Gastrocnemius medialis (tissue), 4 donors: ENCODE measurements at regions not wholly inside any gene's neighbourhood (a gene's known extent, or its start where the extent isn't known, plus 50 kb on each side); places are given as distances from the start of the nearest gene placed in this dataset.
A peak's percentile ranks its signal among the peaks of the same experiment; 100 is the strongest.

ENCODE experiments used
- ATAC-seq, 2 donors: fragments of 150-250 bp; one replicate each; pipeline ENCODE4 v1.9.1; 2016
- DNase-seq, 2 donors: peaks; one replicate each; pipeline ENCODE4 v3.0.0-alpha.2; 2019
- H3K27ac ChIP-seq, 4 donors: fragments of 200-600 bp; sonication (generic); 1 replicate in 1 of 4; 2 replicates in 3 of 4; pipeline ENCODE4 v1.5.1; 2016 to 2018; ENCODE audit warnings: mild to moderate bottlenecking in 2 of 4, moderate library complexity in 1 of 4
- H3K27me3 ChIP-seq, 3 donors: fragments of 200-600 bp; sonication (generic) in 2 of 3; 1 replicate in 1 of 3; 2 replicates in 2 of 3; pipeline versions ENCODE4 v1.5.1 to v1.6.0; 2016 to 2019; ENCODE audit warnings: mild to moderate bottlenecking in 1 of 3, moderate library complexity in 1 of 3
- H3K36me3 ChIP-seq, 2 donors: fragments of 200-600 bp; sonication (generic) in 1 of 2; one replicate each; pipeline ENCODE4 v1.5.1; 2017 to 2018
- H3K4me1 ChIP-seq, 2 donors: fragments of 200-600 bp; sonication (generic) in 1 of 2; one replicate each; pipeline ENCODE4 v1.5.1; 2016 to 2017; ENCODE audit warnings: mild to moderate bottlenecking in 2 of 2
- H3K4me3 ChIP-seq, 4 donors: fragments of 200-600 bp; sonication (generic) in 3 of 4; 1 replicate in 1 of 4; 2 replicates in 3 of 4; pipeline ENCODE4 v1.5.1; 2016 to 2019; ENCODE audit warnings: mild to moderate bottlenecking in 2 of 4
- H3K9me3 ChIP-seq, 3 donors: fragments of 200-600 bp; sonication (generic) in 2 of 3; 1 replicate in 1 of 3; 2 replicates in 2 of 3; pipeline ENCODE4 v1.5.1; 2016 to 2019
- CTCF ChIP-seq, 5 experiments: fragments of 450-650 bp in 3 of 5; fragments of 200-600 bp in 2 of 5; sonication (generic) in 2 of 5; IDR thresholded peaks in 4 of 5; conservative IDR thresholded peaks in 1 of 5; 1 replicate in 4 of 5; 2 replicates in 1 of 5; pipeline ENCODE4 v1.5.1; 2016 to 2019; ENCODE audit warnings: antibody characterized with exemption in 5 of 5, mild to moderate bottlenecking in 3 of 5, moderate library complexity in 3 of 5
- POLR2A ChIP-seq, 2 donors: fragments of 450-650 bp; IDR thresholded peaks; one replicate each; pipeline ENCODE4 v1.6.1; 2017; ENCODE audit warnings: antibody characterized with exemption in 2 of 2, mild to moderate bottlenecking in 2 of 2, moderate library complexity in 2 of 2
- in situ Hi-C, 4 donors: fragments of 200-750 bp; cut with MboI; loops; one replicate each; pipeline versions ENCODE4 v1.15.0 to v1.8.0; 2017; ENCODE audit warnings: low sequenced_read_pairs in 4 of 4
- intact Hi-C: fragments of 100-400 bp; cut with DNase I; formaldehyde crosslinking; loops from one replicate; pipeline ENCODE4 v1.15.1; 2023; ENCODE audit warnings: low total_unique reads

GRCh38 chr6:18785810-18786490, 398.8 kb downstream of the RNF144B start:
- Histone ChIP-seq H3K4me3 (no peak overlapping the region), H3K4me1 (no peaks in the 10 kb centered on the region), H3K27ac (no peak overlapping the region), H3K27me3 (no peaks in the 10 kb centered on the region), H3K9me3 (no peaks in the 10 kb centered on the region), H3K36me3 (no peaks in the 10 kb centered on the region)
- DNase-seq (no peak), ATAC-seq (no peak)
- TF ChIP-seq POLR2A (IDR thresholded peaks at IDR 0.05): no peak
- in situ Hi-C loops (no loop called here), intact Hi-C loops (no loop called here)

- no peaks in the 10 kb centered on the region for H3K36me3 ChIP-seq
- H3K4me1 ChIP-seq: no peaks in the 10 kb centered on the region
- intact Hi-C loops (no loop called here), in situ Hi-C loops (no loop called here)
- no peak overlapping the region for H3K27ac ChIP-seq
- ATAC-seq (no peak), DNase-seq (no peak)
- TF ChIP-seq CTCF (IDR thresholded peaks at IDR 0.05 in 4 of 5, conservative IDR thresholded peaks at IDR 0.05 in 1 of 5): no peak
- TF ChIP-seq POLR2A (IDR thresholded peaks at IDR 0.05): no peak
- no peaks in the 10 kb centered on the region for H3K27me3 ChIP-seq
- H3K9me3 ChIP-seq: no peaks in the 10 kb centered on the region
- no peak overlapping the region for H3K4me3 ChIP-seq
Measured at GRCh38 chr6:18792866-18793265, 405.7 kb downstream of the RNF144B start.

GRCh38 chr6:18795726-18796125, 408.6 kb downstream of the RNF144B start:
- Histone ChIP-seq H3K9me3 (no peaks in the 10 kb centered on the region), H3K4me3 (no peak overlapping the region), H3K27me3 (no peaks in the 10 kb centered on the region), H3K4me1 (no peaks in the 10 kb centered on the region), H3K36me3 (no peaks in the 10 kb centered on the region), H3K27ac (no peak overlapping the region)
- TF ChIP-seq CTCF (IDR thresholded peaks at IDR 0.05 in 4 of 5, conservative IDR thresholded peaks at IDR 0.05 in 1 of 5) (no peak), POLR2A (IDR thresholded peaks at IDR 0.05) (no peak)
- ATAC-seq: no peak
- in situ Hi-C loops (no loop called here), intact Hi-C loops (no loop called here)
- no peak for DNase-seq

GRCh38 chr6:18820725-18821124, 433.6 kb downstream of the RNF144B start:
- ATAC-seq: no peak
- no peak overlapping the region for H3K4me3 ChIP-seq
- no peaks in the 10 kb centered on the region for H3K4me1 ChIP-seq
- intact Hi-C loops: no loop called here
- no peak overlapping the region for H3K27ac ChIP-seq
- TF ChIP-seq CTCF (IDR thresholded peaks at IDR 0.05 in 4 of 5, conservative IDR thresholded peaks at IDR 0.05 in 1 of 5) (no peak), POLR2A (IDR thresholded peaks at IDR 0.05) (no peak)
- no peak for DNase-seq
- in situ Hi-C loops: no loop called here
- H3K36me3 ChIP-seq: no peaks in the 10 kb centered on the region
- no peaks in the 10 kb centered on the region for H3K27me3 ChIP-seq
- peaks cover 2 to 13% (median 5%) of the 10 kb centered on the region in 3 donors for H3K9me3 ChIP-seq

GRCh38 chr6:18823782-18824386, 436.7 kb downstream of the RNF144B start:
- no peaks in the 10 kb centered on the region for H3K27me3 ChIP-seq
- H3K4me1 ChIP-seq: no peaks in the 10 kb centered on the region
- TF ChIP-seq CTCF (IDR thresholded peaks at IDR 0.05 in 4 of 5, conservative IDR thresholded peaks at IDR 0.05 in 1 of 5) (peak in 2 of 5 experiments; percentile 10 to 30), POLR2A (IDR thresholded peaks at IDR 0.05) (no peak)
- H3K4me3 ChIP-seq: no peak overlapping the region
- ATAC-seq (no peak), DNase-seq (no peak)
- intact Hi-C loops (no loop called here), in situ Hi-C loops (no loop called here)
- no peak overlapping the region for H3K27ac ChIP-seq
- H3K36me3 ChIP-seq: no peaks in the 10 kb centered on the region
- H3K9me3 ChIP-seq: peaks cover 0 to 13% (median 2%) of the 10 kb centered on the region in 3 donors
